GM12878 (cell line): ENCODE measurements at regions not wholly inside any gene's neighbourhood (a gene's known extent, or its start where the extent isn't known, plus 50 kb on each side); places are given as distances from the start of the nearest gene placed in this dataset.

ENCODE experiments used
- CREB1 ChIP-seq: IDR thresholded peaks from 2 replicates; pipeline ENCODE4 v1.6.1; 2012; ENCODE audit warnings: low read depth, mild to moderate bottlenecking, inconsistent platforms
- EED ChIP-seq: sonication (generic); IDR thresholded peaks from 2 replicates; pipeline ENCODE4 v1.6.1; 2016; ENCODE audit warnings: antibody characterized with exemption, low read depth
- NR2C2 ChIP-seq: IDR thresholded peaks from 2 replicates; pipeline ENCODE4 v1.6.1; 2011; ENCODE audit warnings: borderline replicate concordance, low read depth; ENCODE audit not compliant: control insufficient read depth, insufficient read length
- SREBF1 ChIP-seq: IDR thresholded peaks from 2 replicates; pipeline ENCODE4 v1.6.1; 2012; ENCODE audit warnings: mild to moderate bottlenecking, low read length
- SUZ12 ChIP-seq: fragments of 200-600 bp; sonication (generic); IDR thresholded peaks from one replicate; pipeline ENCODE4 v1.6.1; 2018; ENCODE audit warnings: antibody characterized with exemption, mild to moderate bottlenecking; ENCODE audit not compliant: unreplicated experiment
- TF ChIP-seq, protein P1 (sequence below): fragments of 450-650 bp; IDR thresholded peaks from 2 replicates; pipeline ENCODE4 v1.6.1; 2017; ENCODE audit warnings: mild to moderate bottlenecking, moderate library complexity
- TF ChIP-seq, protein P2 (sequence below): IDR thresholded peaks from 2 replicates; pipeline ENCODE4 v1.6.1; 2012; ENCODE audit warnings: improper control_type of control experiment, low read depth, low read length; ENCODE audit not compliant: insufficient replicate concordance
- TF ChIP-seq, protein P3 (sequence below): fragments of 450-650 bp; formaldehyde crosslinking; IDR thresholded peaks from 2 replicates; pipeline ENCODE4 v1.4.0; 2020; ENCODE audit warnings: mild to moderate bottlenecking, moderate library complexity
- TF ChIP-seq, protein P4 (sequence below): IDR thresholded peaks from 2 replicates; pipeline ENCODE4 v1.6.1; 2011; ENCODE audit warnings: low read depth, low read length, improper control_type of control experiment, borderline replicate concordance

DNA sequence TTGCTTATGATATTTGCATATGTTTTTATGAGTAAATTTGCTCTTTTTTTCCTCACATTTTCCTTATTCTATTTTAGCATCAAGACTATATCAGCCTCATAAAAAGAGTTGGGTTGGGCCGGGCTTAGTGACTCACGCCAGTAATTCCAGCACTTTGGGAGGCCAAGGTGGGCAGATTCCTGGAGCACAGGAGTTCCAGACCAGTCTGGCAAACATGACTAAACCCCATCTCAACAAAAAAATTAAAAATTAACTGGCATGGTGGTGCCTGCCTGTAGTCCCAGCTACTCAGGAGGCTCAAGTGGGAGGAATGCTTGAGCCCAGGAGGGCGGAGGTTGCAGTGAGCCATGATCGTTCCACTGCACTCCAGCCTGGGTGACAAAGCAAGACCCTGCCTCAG is 148.8 kb upstream of the ANO5 start (continued):
- TF ChIP-seq, protein P1, sequence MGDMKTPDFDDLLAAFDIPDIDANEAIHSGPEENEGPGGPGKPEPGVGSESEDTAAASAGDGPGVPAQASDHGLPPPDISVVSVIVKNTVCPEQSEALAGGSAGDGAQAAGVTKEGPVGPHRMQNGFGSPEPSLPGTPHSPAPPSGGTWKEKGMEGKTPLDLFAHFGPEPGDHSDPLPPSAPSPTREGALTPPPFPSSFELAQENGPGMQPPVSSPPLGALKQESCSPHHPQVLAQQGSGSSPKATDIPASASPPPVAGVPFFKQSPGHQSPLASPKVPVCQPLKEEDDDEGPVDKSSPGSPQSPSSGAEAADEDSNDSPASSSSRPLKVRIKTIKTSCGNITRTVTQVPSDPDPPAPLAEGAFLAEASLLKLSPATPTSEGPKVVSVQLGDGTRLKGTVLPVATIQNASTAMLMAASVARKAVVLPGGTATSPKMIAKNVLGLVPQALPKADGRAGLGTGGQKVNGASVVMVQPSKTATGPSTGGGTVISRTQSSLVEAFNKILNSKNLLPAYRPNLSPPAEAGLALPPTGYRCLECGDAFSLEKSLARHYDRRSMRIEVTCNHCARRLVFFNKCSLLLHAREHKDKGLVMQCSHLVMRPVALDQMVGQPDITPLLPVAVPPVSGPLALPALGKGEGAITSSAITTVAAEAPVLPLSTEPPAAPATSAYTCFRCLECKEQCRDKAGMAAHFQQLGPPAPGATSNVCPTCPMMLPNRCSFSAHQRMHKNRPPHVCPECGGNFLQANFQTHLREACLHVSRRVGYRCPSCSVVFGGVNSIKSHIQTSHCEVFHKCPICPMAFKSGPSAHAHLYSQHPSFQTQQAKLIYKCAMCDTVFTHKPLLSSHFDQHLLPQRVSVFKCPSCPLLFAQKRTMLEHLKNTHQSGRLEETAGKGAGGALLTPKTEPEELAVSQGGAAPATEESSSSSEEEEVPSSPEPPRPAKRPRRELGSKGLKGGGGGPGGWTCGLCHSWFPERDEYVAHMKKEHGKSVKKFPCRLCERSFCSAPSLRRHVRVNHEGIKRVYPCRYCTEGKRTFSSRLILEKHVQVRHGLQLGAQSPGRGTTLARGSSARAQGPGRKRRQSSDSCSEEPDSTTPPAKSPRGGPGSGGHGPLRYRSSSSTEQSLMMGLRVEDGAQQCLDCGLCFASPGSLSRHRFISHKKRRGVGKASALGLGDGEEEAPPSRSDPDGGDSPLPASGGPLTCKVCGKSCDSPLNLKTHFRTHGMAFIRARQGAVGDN = no peak
- TF ChIP-seq, protein P2, sequence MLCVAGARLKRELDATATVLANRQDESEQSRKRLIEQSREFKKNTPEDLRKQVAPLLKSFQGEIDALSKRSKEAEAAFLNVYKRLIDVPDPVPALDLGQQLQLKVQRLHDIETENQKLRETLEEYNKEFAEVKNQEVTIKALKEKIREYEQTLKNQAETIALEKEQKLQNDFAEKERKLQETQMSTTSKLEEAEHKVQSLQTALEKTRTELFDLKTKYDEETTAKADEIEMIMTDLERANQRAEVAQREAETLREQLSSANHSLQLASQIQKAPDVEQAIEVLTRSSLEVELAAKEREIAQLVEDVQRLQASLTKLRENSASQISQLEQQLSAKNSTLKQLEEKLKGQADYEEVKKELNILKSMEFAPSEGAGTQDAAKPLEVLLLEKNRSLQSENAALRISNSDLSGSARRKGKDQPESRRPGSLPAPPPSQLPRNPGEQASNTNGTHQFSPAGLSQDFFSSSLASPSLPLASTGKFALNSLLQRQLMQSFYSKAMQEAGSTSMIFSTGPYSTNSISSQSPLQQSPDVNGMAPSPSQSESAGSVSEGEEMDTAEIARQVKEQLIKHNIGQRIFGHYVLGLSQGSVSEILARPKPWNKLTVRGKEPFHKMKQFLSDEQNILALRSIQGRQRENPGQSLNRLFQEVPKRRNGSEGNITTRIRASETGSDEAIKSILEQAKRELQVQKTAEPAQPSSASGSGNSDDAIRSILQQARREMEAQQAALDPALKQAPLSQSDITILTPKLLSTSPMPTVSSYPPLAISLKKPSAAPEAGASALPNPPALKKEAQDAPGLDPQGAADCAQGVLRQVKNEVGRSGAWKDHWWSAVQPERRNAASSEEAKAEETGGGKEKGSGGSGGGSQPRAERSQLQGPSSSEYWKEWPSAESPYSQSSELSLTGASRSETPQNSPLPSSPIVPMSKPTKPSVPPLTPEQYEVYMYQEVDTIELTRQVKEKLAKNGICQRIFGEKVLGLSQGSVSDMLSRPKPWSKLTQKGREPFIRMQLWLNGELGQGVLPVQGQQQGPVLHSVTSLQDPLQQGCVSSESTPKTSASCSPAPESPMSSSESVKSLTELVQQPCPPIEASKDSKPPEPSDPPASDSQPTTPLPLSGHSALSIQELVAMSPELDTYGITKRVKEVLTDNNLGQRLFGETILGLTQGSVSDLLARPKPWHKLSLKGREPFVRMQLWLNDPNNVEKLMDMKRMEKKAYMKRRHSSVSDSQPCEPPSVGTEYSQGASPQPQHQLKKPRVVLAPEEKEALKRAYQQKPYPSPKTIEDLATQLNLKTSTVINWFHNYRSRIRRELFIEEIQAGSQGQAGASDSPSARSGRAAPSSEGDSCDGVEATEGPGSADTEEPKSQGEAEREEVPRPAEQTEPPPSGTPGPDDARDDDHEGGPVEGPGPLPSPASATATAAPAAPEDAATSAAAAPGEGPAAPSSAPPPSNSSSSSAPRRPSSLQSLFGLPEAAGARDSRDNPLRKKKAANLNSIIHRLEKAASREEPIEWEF = no peak
- TF ChIP-seq, protein P3, sequence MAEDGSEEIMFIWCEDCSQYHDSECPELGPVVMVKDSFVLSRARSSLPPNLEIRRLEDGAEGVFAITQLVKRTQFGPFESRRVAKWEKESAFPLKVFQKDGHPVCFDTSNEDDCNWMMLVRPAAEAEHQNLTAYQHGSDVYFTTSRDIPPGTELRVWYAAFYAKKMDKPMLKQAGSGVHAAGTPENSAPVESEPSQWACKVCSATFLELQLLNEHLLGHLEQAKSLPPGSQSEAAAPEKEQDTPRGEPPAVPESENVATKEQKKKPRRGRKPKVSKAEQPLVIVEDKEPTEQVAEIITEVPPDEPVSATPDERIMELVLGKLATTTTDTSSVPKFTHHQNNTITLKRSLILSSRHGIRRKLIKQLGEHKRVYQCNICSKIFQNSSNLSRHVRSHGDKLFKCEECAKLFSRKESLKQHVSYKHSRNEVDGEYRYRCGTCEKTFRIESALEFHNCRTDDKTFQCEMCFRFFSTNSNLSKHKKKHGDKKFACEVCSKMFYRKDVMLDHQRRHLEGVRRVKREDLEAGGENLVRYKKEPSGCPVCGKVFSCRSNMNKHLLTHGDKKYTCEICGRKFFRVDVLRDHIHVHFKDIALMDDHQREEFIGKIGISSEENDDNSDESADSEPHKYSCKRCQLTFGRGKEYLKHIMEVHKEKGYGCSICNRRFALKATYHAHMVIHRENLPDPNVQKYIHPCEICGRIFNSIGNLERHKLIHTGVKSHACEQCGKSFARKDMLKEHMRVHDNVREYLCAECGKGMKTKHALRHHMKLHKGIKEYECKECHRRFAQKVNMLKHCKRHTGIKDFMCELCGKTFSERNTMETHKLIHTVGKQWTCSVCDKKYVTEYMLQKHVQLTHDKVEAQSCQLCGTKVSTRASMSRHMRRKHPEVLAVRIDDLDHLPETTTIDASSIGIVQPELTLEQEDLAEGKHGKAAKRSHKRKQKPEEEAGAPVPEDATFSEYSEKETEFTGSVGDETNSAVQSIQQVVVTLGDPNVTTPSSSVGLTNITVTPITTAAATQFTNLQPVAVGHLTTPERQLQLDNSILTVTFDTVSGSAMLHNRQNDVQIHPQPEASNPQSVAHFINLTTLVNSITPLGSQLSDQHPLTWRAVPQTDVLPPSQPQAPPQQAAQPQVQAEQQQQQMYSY = no peak
- TF ChIP-seq SREBF1 (no peak), EED (no peak), CREB1 (no peak), NR2C2 (no peak), SUZ12 (no peak)
- TF ChIP-seq, protein P4, sequence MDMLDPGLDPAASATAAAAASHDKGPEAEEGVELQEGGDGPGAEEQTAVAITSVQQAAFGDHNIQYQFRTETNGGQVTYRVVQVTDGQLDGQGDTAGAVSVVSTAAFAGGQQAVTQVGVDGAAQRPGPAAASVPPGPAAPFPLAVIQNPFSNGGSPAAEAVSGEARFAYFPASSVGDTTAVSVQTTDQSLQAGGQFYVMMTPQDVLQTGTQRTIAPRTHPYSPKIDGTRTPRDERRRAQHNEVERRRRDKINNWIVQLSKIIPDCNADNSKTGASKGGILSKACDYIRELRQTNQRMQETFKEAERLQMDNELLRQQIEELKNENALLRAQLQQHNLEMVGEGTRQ = no peak
